ENCODE measurements at regions not wholly inside any gene's neighbourhood (a gene's known extent, or its start where the extent isn't known, plus 50 kb on each side); places are given as distances from the start of the nearest gene placed in this dataset.

DNA sequence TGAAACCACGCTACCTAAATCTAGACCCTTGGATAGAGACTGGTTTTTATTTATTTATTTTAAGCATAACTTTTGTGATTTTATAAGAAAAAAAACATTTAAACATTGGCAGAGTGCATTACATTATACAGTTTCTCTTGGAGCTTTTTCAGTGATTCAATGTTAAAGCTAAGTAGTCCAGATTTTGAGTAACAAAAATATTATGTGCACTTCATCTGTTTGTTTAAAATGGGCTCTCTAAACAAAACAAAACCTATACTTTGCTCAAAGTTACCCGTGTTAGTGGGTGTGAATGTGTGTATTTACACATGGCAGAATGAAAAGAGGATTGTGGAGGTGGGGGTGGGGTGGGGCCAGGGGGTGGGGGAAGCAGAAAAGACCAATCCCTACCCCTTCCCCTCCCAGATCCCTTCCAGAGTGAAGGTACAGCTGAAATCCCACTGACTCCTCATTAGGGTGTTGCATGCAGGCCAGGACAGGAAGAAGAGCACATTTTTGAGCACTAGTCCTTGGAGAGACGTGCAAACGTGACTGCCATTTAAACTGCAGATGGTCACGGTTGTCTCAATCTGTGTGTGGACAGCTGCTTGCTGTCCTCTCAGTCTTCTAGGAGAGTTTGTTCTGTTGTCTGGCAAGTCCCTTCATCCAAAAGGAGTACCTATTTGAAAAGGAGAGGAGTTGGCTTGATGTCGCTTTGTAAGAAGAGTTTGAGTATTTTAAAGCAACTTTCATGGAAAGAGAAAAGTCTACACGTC lies 303.0 kb downstream of the ICOS start:
- no peak for DNase-seq

DNA sequence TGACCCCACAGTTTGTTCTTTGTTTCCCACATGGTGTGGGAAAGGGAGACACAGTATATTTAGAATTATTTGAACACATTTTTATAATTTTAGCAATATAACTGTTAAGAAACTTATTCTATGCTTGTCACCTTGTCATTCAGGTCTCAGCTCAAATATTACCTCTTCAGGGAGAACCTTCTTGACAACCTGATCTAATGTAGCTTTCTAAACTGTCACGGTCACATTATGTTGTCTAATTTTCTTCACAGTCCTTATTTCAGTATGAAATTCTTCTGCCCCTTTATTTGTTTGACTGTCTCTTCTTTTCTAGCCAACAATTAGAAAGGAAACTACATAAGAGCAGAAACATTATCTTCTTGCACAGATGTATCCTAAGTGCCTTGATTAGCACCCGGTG lies 304.3 kb upstream of the PARD3B start:
- no peak for DNase-seq

DNA sequence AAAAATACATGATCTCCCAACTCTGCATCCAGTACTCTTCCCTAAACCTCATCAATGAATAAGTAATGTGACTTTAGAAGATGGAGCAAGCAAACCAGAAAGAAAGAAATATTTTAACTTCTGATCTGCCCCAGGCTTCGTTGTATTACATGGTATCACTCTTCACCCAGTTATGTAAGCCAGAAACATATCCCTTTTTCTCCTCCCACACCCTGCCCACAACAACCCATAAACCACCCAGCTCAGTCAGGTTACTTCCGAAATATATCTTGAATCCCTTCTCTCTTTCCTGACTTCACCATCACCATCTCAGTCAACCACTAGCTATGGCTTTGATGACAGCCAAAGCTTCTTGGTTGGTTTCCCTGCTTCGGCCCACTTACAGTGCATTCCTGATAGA lies 295.8 kb upstream of the PARD3B start:
- DNase-seq, result no peak

DNA sequence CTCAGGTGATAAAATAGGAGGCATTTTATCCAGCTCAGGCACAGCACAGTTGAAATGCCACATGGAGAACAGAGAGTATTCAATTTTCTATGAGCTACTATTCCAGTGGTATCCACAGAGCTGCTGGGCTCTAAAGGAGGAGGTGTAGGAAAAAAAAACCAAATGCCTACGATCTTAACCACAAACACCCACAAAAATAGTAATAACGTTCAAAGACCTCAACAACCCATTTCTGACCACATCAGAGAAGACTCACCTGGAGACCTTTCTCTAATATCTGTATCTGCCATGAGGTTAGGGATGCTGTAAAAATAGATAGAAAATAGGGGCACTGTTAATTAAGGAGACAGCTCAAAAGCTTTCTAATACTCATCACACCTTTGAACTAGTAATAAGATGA lies 294.6 kb upstream of the PARD3B start:
- DNase-seq, result no peak

DNA sequence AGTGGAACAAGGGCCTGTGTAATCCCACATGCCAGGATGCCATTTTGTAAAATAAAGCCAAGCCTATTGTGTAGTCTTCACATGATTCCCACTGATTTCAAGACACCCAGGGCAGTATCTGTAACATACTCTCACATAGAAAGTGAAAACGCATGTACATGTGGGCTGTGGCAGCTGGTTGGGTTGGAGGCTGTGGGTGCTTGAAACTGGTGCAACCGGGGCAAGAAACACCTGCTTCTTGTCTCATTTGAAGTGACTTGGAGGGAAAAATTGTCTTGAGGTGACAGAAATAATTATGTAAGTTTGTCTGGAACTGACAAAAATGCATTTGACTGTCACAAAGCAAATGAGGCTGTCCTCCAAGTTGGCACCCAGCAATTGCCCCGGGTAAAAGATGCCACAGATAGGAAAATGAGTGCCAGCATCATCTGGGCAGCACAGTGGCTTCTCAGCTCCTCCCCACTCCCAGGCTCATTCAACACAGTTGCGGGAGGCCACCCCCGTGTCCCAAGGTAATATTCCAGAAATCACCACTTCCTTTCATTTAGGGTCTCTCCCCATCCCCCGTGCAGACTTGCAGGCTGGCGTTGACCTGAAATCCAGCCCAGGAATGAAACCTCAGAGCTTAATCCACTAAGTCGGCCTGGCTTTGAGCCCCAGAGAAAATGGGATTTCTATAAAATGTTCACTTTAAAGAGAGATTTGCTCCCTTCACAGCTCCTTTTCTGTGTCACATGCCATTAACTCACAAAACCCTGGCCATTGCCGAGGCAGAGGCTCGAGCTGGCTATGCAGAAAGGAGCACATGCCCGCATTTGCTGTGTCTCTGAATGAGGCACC lies 293.9 kb upstream of the PARD3B start:
- DNase-seq, result no peak

DNA sequence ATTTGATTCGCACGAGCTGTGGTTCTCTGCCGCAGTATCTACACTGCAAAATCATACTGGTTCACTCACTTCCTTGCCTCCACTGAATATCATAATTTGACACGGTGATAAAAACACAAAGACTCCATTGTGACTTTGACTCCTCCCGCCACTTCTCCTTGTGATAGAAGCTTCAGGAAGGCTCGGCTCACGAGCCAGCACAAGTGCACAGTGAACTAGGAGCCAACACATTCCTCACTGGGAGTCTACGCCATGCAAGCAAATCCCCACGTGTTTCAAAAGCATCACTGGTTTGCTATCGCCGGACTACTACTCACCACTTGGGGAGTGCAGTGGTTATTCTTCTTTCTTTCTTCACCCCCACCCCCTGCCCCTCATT lies 293.3 kb upstream of the PARD3B start:
- DNase-seq, result no peak

DNA sequence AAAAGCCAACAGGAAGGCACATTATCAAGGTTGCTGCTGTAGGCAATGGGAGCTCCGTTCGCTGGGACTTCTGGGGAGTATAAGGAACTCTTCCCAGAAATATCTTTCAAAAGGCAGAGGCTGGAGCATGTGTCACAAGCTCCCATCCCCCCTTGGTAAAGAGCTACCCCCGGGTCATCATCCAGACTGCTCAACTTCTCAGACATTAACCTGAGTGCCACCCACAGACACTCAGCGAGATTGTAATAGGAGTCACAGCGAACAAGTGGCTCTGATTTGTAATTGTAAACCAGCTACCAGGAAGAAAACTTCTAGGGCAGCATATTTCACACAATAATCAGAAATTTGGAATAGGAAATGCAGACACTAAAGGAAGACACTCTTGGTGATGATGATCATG lies 290.2 kb upstream of the PARD3B start:
- no peak for DNase-seq

DNA sequence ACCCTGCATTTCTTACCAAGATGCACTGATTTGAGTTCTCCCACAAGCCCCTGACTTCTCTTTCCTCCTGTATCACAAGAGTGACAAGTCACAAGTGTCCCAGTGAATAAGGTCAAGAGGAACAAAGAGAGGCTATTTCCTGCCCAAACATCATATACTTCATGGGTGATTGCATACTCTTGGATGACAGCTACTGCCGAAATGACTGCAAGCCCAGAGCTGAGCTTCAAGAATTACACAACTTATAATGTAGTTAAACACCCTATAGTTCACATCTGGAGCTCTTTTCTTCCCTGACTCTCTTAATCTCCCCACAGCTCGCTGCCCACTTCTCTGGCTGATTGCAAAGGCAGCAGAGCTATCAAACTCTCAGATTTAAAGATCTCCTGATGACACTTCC lies 289.7 kb upstream of the PARD3B start:
- DNase-seq, result no peak

DNA sequence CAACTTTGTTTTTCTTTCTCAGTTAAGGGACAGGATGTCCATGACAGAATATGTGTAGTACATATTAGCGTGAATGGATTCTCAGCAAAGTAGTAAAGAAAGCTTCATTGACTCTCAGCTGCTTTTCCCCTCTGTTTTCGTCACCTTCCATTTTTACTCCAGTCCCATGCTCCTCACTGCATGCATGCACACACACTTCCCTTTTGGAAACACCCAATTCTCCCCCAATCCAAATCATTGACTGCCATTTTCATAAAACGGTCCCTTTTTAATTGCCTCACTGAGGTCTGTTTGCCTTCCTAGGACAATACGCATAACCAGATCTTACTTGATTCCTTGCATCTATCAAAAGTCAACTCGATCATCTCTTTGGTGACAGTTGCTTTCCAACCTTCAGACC lies 287.5 kb upstream of the PARD3B start:
- DNase-seq, result no peak

DNA sequence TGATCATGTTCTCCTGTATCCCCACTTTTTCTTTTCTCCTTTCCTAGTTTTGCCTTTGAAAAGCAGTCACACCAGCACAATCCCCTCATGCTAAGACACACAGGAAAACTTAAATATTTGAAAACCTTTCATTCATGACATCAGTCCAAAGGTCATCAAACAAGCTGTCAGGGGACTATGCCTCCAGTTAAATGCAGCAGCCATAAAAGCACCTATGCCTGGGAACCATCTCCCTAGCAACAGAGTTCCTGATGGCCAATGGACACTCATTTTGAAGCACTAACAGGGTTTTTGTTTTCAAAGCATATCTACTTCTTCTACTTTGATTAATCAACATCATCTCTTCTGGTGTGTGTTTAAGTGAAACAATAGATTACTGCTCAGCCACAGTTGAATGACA lies 286.4 kb upstream of the PARD3B start:
- DNase-seq, result no peak

DNA sequence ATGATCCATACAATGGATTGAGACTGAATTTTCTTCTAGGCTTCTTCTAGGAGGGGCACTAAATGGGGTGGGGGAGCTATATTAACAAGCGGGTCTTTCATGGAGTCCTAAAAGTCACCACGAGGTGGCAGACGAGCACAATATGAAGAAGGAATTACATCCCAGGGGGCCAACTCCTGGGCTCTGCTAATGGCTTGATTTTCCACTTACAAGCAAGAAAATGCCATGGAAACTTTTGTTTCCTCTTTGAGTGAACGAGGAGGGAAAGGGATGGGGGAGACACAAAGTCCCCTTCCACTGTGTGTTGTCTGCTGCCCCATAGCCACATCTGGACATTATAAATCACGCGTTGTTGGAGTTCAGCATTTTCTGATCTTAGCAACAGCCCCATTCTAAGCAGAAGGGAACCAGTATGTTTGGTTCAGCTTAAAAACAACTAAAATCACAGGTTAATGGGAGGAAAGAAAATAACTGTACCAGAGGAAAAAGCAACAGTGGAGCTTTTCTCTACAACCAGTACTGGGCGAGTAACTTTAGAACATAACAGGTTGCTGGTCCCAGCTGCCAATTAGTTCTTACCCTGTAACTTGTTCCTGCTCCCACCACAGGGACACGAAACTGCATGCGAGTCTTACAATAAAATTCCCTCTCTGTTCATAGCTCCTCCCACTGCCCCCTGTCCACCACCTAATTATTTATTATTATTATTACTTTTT lies 285.0 kb upstream of the PARD3B start:
- DNase-seq, result peak; percentile 32

DNA sequence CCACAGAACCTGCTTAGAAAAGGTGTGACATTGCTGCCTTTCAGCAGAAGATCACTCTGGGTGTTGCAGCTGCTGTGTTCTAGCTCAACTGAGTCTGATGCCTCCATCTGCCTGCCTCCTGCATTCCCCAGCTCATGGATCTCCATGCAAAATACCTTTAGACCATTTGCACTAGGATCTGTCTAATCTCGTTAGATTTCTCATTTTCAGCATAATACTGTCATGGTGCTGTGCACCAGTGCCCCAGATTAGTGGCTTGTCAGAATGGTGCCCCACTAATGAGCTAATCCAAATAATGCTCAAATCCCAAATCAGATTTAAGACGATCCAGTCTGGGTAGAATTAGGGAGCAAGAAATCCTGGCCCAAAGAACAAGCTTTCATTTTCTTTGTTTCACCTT lies 284.4 kb upstream of the PARD3B start:
- DNase-seq, result no peak

DNA sequence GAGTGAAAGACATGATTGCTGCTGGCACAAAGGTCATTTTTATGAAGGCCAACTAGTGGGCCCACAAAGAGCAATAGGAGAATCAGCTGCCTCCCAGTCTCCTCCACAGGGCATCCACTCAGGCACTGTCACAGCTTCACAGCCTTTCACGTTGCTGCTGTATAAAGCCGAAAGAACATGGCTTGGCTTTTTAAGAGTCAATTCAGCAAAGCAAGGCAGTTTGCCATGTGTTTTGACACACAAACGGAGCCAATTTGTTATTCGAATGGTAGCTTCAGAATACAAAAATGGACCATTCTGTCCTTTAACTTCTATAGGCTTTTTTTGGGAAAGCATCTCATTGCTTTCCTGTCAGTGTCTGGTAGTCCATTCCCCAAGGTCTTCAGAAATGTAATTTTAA lies 283.4 kb upstream of the PARD3B start:
- no peak for DNase-seq

DNA sequence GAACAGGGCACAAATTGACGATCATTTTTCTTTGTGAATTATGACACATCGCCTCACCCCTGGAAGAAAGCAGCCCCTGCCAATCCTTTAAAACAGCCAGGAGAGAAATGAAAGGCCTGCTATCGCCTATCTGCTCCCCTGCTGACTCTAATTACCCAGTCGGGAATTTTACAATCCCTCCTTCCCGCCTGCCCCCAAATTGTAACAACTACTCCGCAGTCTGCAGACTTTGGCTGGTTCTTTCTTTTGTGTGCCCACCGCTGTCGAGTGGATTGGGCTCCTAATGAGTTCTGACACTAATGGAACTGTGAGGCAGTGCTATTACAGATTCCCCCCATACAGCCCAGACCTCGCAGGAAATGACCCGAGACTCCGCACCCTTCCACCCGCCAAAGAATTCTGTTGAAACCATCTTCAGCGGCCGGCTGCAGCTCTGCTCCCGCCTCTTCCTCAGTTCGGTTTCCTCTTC lies 281.2 kb upstream of the PARD3B start:
- no peak for DNase-seq

DNA sequence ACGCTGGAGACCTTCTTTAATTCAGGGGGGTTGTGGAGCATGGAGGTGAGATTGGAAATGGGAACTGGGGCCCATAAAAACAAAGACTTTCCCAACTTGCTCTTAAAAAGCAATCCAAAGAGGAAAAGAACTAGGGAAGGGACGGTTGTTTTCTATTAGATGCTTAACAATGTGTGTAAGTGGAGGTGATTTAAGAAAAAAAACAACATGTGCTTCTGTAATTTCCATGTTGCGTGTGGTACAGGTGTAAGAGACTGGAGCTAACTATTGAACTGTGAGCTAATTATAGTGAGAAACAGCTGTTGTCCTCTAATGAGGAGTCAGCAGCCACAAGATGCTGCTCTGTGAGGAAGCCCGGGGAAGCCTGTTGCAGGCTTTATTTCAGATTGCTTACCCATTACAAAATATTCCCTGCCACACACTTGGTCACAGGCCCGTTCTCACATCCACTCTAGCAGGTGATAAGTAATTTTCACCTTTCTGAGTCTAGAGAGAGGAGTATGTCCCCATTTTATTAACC lies 280.6 kb upstream of the PARD3B start:
- no peak for DNase-seq

DNA sequence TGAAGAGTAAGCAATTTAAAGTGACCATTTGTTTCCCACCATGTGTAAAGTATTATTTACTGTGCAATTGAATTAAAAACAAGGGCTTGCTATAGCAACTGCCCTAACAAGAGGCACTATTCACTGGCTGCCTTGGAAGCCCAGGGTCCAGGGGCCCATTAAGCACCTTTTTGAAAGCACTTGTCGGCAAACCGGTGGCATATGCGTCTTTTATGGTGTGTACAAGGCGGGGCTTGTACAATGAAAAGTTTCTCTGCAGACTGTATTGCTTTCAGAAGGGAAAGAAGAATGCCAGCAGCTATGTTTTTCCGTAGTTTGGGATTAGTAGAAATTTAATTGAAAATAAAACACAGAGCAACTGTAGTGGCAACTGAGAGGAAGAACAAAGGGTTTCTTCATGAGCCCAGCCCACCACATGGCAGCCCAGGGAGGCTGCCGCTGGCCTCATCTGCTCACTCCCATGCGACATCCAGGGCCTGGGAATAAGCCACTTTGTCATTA lies 279.5 kb upstream of the PARD3B start:
- no peak for DNase-seq

DNA sequence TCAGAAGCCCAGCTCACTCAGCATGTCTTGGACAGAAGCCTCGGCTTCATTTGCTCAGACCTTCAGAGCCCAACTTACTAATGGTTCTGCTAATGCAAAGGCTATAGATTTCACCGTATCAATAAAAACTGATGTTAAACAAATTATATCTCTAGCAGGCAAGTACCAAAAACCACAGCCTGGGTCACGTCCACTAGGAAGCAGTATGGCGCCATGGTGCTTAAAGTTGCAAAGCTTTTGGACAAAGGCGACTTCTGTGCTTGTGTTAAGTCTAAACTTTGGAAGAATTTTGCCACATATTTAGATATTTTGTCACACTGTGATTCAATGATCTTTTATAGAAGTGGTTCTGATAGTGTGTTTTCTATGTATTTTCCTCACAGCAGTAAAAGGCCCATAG lies 276.8 kb upstream of the PARD3B start:
- DNase-seq, result no peak

DNA sequence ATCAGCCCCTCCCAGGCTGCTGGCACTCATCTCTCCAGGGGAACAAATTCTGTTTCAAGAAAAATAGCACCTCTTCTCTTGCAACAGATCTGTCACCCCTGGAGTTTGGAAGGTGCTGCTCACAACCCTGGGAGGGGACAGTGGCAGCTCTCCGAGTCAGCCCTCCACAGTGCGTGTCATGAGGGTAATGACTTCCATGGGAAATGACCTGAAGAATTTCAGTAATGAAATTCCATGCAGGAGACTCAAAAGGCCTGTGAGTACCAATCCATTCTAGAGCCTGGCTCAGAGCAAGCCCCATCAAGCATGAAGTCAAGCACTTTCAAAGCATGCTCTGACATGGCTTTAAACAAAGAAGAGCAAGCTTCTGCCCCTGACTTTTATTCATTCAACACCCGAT lies 276.3 kb upstream of the PARD3B start:
- DNase-seq, result no peak

DNA sequence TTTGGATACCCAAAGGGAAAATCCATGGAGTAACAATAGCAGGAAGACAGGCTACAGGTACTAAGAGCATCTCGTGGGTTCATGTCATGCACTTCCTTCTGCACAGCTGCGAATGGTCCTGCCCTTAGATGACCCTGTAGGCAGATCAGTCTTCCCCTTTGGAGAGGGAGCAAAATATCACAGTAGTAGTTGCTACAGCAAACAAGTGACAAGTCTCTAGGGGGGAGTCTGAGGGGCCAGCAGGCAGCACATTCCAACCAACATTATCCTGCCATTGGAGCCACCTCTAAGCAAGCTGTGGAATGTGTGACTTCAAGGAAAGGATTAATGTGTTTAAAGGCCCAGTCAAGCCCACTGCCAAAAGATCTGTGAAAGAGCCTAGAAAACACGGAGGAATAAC lies 273.2 kb upstream of the PARD3B start:
- DNase-seq, result no peak

DNA sequence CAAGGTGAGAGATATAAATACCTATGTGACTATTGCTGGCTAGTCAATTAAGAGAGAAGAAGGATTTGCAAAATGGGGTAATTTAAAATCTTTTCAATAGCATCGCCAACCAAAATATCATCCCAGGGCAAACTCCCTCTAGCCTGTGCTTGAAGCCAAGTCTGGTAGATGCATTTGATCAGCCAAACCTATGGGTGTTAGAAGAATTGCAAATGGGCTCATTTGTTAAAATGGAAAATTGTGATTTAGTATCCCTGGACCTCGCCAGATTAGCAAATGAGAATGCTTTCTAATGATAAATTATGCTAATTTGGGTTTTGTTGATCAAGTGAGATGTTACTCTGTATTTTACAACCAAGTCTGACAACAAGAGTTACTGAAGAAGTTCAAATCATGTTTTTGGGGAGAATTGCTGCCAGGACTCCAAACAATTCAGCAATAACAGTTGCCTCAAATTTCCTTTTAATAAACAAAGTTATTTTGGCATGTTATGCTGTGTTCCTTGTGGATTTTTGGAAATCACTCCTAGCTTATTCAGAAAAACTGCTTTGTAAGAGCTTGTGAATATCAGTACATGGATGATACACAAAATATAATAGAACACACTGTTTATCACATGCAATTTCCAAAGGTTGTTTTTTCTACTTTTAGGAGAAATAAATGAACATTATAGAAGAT lies 272.5 kb upstream of the PARD3B start:
- DNase-seq, result no peak

DNA sequence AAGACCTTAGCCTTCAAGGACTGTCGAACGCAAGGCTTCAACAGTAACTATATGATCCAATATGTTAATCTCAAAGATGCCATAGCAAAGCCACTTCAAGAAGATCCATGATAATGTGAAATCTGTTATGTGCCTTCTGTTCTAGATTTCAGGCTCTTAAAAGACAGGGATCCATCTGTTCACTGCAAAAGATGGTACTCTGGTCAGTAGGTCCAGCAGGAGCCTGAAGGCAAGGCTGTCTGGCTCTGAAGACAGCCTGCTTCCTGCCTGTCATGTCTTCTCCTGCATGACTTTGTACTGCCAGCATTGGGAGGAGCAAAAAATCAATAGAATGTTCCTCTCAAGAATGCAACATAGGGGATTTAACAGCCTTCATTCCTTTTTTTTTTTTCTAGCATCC lies 270.8 kb upstream of the PARD3B start:
- no peak for DNase-seq

DNA sequence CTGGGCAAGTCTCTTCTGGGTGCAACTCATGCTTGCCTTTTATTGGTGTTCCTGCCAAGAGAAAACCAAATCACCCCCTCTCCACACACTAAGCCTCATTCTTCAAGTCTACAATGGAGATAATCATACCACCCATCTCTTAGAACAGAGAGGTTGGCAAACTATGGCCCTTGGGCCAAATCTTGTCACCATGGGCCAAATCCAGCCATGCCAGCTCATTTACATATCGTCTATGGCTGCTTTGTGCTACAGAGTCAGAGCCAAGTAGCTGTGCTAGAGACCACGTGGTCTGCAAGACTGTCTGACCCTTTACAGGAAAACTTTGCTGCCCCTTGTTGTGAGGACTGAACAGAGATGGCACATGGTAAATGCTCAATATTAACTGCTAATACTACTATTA lies 270.3 kb upstream of the PARD3B start:
- DNase-seq, result no peak

DNA sequence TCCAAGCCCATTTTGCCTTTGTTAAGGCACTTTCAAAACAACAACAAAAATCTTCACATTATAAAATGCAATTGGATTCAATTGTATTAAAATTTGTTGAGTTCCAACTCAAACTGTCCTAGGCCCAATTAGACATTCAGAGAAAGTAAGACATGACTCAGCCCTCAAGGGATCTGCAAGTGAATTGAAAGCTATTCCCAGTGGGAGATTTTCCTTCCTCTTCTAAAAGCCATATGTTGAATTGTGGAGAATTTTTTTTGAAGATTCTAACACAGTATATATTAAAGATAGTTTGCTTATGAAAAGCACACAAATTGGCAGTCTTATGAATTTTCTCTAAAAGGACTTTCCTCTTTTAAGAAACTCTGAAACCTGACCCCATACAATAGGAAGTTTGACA lies 268.0 kb upstream of the PARD3B start:
- no peak for DNase-seq

Measured in CD4-positive, alpha-beta T cell treated with Interleukin-10 for 1 hour (primary cell).